Posterior vena cava (tissue), 2 donors: ENCODE measurements at regions not wholly inside any gene's neighbourhood (a gene's known extent, or its start where the extent isn't known, plus 50 kb on each side); places are given as distances from the start of the nearest gene placed in this dataset.

Experiments used
- DNase-seq: peaks from one replicate; pipeline ENCODE4 v3.0.0-alpha.2; 2020; ENCODE audit warnings: low spot score
- intact Hi-C, 2 donors: fragments of 100-400 bp; cut with DNase I; formaldehyde crosslinking; loops; one replicate each; pipeline versions ENCODE4 v1.14.1 to v1.14.2; 2022 to 2023
- donor health status: DM: yes; HTN: yes; CAD: no.
- donor health status: DM: yes; HTN: yes; CAD: no.

GRCh38 chr18:43682196-43682595, 404.9 kb upstream of the SYT4 start:
- intact Hi-C loops = no loop called here
- no peak for DNase-seq

GRCh38 chr18:43686709-43687108, 409.4 kb upstream of the SYT4 start:
- DNase-seq = no peak
- intact Hi-C loops = no loop called here

GRCh38 chr18:43692099-43692690, 414.9 kb upstream of the SYT4 start:
- DNase-seq = no peak
- intact Hi-C loops = no loop called here

- no peak for DNase-seq
- intact Hi-C loops = no loop called here
Observed at GRCh38 chr18:43702399-43702798, 425.1 kb upstream of the SYT4 start.

- no peak for DNase-seq
- intact Hi-C loops = no loop called here
Observed at GRCh38 chr18:43703050-43703449, 425.8 kb upstream of the SYT4 start.

GRCh38 chr18:43705850-43706249, 428.6 kb upstream of the SYT4 start:
- intact Hi-C loops = no loop called here
- no peak for DNase-seq

- intact Hi-C loops = no loop called here
Observed at GRCh38 chr18:43710135-43710534, 432.8 kb upstream of the SYT4 start.

GRCh38 chr18:43714343-43715010, 437.2 kb upstream of the SYT4 start:
- intact Hi-C loops = no loop called here
- no peak for DNase-seq

More at GRCh38 chr18:43710135-43710534, 432.8 kb upstream of the SYT4 start:
- no peak for DNase-seq

- DNase-seq = no peak
- intact Hi-C loops = no loop called here
Observed at GRCh38 chr18:43719267-43719795, 442.0 kb upstream of the SYT4 start.

- no peak for DNase-seq
- intact Hi-C loops = no loop called here
Observed at GRCh38 chr18:43720041-43720440, 442.8 kb upstream of the SYT4 start.

GRCh38 chr18:43735570-43735969, 458.3 kb upstream of the SYT4 start:
- intact Hi-C loops = no loop called here
- DNase-seq = no peak

GRCh38 chr18:43744960-43745745, 467.9 kb upstream of the SYT4 start:
- intact Hi-C loops = no loop called here
- DNase-seq = no peak

- intact Hi-C loops = no loop called here
- no peak for DNase-seq
Observed at GRCh38 chr18:43751203-43751602, 473.9 kb upstream of the SYT4 start.

- intact Hi-C loops = no loop called here
Observed at GRCh38 chr18:43751835-43752234, 474.5 kb upstream of the SYT4 start.

GRCh38 chr18:43757273-43757672, 480.0 kb upstream of the SYT4 start:
- intact Hi-C loops = no loop called here
- DNase-seq = no peak

More at GRCh38 chr18:43751835-43752234, 474.5 kb upstream of the SYT4 start:
- DNase-seq = no peak

- no peak for DNase-seq
- intact Hi-C loops = no loop called here
Observed at GRCh38 chr18:43758734-43759133, 481.4 kb upstream of the SYT4 start.

GRCh38 chr18:43760010-43760409, 482.7 kb upstream of the SYT4 start:
- intact Hi-C loops = no loop called here
- DNase-seq = no peak

GRCh38 chr18:43772907-43773306, 495.6 kb upstream of the SYT4 start:
- DNase-seq = no peak
- intact Hi-C loops = no loop called here

GRCh38 chr18:43774497-43774896, 497.2 kb upstream of the SYT4 start:
- intact Hi-C loops = no loop called here
- no peak for DNase-seq

GRCh38 chr18:43775591-43775990, 498.3 kb upstream of the SYT4 start:
- intact Hi-C loops = no loop called here
- no peak for DNase-seq
